Osteocyte (in vitro differentiated cells): ENCODE measurements at regions not wholly inside any gene's neighbourhood (a gene's known extent, or its start where the extent isn't known, plus 50 kb on each side); places are given as distances from the start of the nearest gene placed in this dataset.

Experiments used
- DNase-seq: peaks from one replicate; pipeline ENCODE4 v3.0.0; 2021; ENCODE audit warnings: mixed read lengths; ENCODE audit not compliant: unreplicated experiment; ENCODE audit errors: extremely low spot score
- H3K27ac Mint-ChIP-seq: one replicate; pipeline ENCODE4 v1.8.0; 2021; ENCODE audit warnings: mild to moderate bottlenecking, mixed read lengths; ENCODE audit not compliant: unreplicated experiment
- H3K27me3 Mint-ChIP-seq: one replicate; pipeline ENCODE4 v1.8.0; 2021; ENCODE audit warnings: mixed read lengths; ENCODE audit not compliant: unreplicated experiment
- H3K36me3 Mint-ChIP-seq: one replicate; pipeline ENCODE4 v1.8.0; 2021; ENCODE audit warnings: mixed read lengths; ENCODE audit not compliant: unreplicated experiment
- H3K4me1 Mint-ChIP-seq: one replicate; pipeline ENCODE4 v1.8.0; 2021; ENCODE audit warnings: mixed read lengths; ENCODE audit not compliant: unreplicated experiment
- H3K4me3 Mint-ChIP-seq: one replicate; pipeline ENCODE4 v1.8.0; 2021; ENCODE audit warnings: mild to moderate bottlenecking, moderate library complexity, mixed read lengths; ENCODE audit not compliant: unreplicated experiment
- H3K9me3 Mint-ChIP-seq: one replicate; pipeline ENCODE4 v1.8.0; 2021; ENCODE audit warnings: mixed read lengths; ENCODE audit not compliant: unreplicated experiment
- CTCF ChIP-seq: fragments of 200-600 bp; sonication (generic); IDR thresholded peaks from 2 replicates; pipeline ENCODE4 v1.5.0; 2021; ENCODE audit warnings: antibody characterized with exemption, mild to moderate bottlenecking, moderate library complexity

- Mint-ChIP-seq H3K36me3 (peaks cover 3% of the 10 kb centered on the region), H3K27me3 (no peaks in the 10 kb centered on the region), H3K27ac (no peak overlapping the region), H3K4me1 (peaks cover 13% of the 10 kb centered on the region), H3K4me3 (no peak overlapping the region), H3K9me3 (peaks cover 3% of the 10 kb centered on the region)
- DNase-seq, result no peak
- no peak for TF ChIP-seq CTCF
Observed at GRCh38 chr15:35717721-35718120, 171.8 kb upstream of the DPH6 start.

- Mint-ChIP-seq H3K4me1 (peaks cover 25% of the 10 kb centered on the region), H3K27ac (no peak overlapping the region), H3K36me3 (peaks cover 3% of the 10 kb centered on the region), H3K9me3 (peaks cover 3% of the 10 kb centered on the region), H3K4me3 (no peak overlapping the region), H3K27me3 (no peaks in the 10 kb centered on the region)
- no peak for DNase-seq
- TF ChIP-seq CTCF, result no peak
Observed at GRCh38 chr15:35720019-35720418, 174.1 kb upstream of the DPH6 start.

- no peaks in the 10 kb centered on the region for H3K27me3 Mint-ChIP-seq
- H3K9me3 Mint-ChIP-seq, result peaks cover 3% of the 10 kb centered on the region
- H3K27ac Mint-ChIP-seq, result no peak overlapping the region
- no peak for DNase-seq
- no peak overlapping the region for H3K4me3 Mint-ChIP-seq
- peaks cover 1% of the 10 kb centered on the region for H3K36me3 Mint-ChIP-seq
- no peak for TF ChIP-seq CTCF
- H3K4me1 Mint-ChIP-seq, result peaks cover 25% of the 10 kb centered on the region
Observed at GRCh38 chr15:35720984-35721383, 175.0 kb upstream of the DPH6 start.

GRCh38 chr15:35721751-35722150, 175.8 kb upstream of the DPH6 start:
- Mint-ChIP-seq H3K27me3 (no peaks in the 10 kb centered on the region), H3K4me3 (no peak overlapping the region), H3K36me3 (no peaks in the 10 kb centered on the region), H3K9me3 (no peaks in the 10 kb centered on the region), H3K27ac (no peak overlapping the region), H3K4me1 (peaks cover 25% of the 10 kb centered on the region)
- DNase-seq, result no peak
- TF ChIP-seq CTCF, result no peak

- H3K27me3 Mint-ChIP-seq, result no peaks in the 10 kb centered on the region
- no peak overlapping the region for H3K27ac Mint-ChIP-seq
- DNase-seq, result no peak
- H3K9me3 Mint-ChIP-seq, result no peaks in the 10 kb centered on the region
- H3K4me3 Mint-ChIP-seq, result no peak overlapping the region
- TF ChIP-seq CTCF, result no peak
- peaks cover 25% of the 10 kb centered on the region for H3K4me1 Mint-ChIP-seq
- no peaks in the 10 kb centered on the region for H3K36me3 Mint-ChIP-seq
Observed at GRCh38 chr15:35722501-35722900, 176.5 kb upstream of the DPH6 start.
